ENCODE measurements at regions not wholly inside any gene's neighbourhood (a gene's known extent, or its start where the extent isn't known, plus 50 kb on each side); places are given as distances from the start of the nearest gene placed in this dataset.

GRCh38 chr17:56739376-56739775, 94.3 kb downstream of the C17orf67 start:
- DNase-seq, result no peak

GRCh38 chr17:56739776-56740175, 93.9 kb downstream of the C17orf67 start:
- DNase-seq, result no peak

GRCh38 chr17:56740481-56740880, 93.2 kb downstream of the C17orf67 start:
- DNase-seq, result no peak
